ENCODE measurements at regions not wholly inside any gene's neighbourhood (a gene's known extent, or its start where the extent isn't known, plus 50 kb on each side); places are given as distances from the start of the nearest gene placed in this dataset.
A peak's percentile ranks its signal among the peaks of the same experiment; 100 is the strongest.

DNA sequence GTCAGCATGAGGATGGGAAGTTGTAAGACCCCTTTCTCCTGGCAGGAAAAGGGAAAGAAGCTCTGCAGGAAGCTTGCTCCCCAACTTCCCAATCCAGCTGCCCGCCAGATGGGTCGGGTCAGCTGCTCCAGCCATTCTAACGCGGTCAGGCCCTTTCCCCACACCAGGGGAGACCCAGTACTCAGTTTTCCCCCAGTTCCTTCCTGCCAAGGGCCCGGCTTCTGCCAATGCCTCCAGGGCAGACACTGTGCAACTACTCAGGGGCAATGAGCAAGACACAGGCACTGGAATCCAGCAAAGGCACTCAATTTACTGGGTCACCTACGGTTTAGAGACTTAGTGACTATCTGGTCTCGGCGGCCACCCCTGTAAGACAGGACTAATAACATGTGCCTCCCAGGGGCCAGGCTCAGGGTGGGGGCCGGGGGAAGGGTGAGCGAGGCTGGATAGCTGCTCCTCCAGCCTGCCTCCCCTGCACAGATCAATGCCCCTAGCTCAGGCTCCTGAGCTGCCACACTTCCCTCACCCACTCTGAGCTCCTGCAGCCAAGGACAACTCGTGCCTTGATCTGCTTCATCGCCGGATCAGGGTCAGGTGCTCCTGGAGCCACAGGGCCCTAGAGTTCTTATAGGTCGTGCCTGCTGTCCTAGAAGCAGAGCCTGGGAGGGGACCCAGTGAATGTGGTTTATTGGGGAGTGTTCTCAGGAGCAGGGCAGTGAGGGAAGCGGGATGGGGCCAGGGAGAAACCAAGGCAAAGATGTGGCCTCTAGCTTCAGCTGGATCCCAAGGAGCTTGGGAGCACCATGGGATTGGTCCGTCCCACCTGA, 171.1 kb downstream of the ZFP36L2 start:
- DNase-seq (ENCODE audit: low read depth), result no peak

DNA sequence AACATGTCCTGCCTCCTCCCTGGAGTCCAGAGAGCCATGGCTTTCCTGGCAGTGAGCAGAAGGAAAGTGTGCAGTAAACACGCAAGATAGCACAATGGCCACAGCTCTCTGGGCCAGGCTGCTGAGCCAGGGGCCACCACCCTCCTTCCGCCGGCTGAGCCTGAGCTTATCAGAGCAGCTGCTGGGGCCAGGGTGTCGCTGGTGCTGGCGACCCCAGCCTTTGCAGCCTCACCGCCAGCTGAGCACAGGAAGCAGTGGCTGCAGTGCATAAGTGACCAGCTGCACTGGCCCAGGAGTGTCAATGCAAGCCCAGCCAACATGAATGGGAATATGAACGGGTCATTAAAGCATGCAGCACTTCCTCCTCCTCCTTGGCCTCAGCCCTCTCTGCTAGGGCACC, 172.0 kb downstream of the ZFP36L2 start:
- DNase-seq (ENCODE audit: low read depth), result no peak

DNA sequence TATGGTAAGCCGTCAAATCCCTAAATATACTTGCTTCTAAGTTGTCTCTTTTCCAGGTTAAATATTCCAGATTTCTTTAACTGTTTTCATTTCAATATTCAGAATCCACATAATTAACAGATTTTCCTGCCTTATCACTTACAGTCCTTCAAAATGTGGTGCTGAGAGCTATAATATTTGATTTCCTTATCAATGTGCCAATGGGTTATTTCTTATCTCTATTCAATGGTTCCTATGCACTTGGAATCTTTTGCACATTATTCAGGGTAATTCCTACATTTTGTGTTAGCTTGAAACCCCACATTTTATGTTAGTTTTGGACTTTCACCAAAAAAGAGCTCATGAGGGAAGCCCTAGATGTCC, 173.5 kb downstream of the ZFP36L2 start:
- no peak for DNase-seq (ENCODE audit: low read depth)

DNA sequence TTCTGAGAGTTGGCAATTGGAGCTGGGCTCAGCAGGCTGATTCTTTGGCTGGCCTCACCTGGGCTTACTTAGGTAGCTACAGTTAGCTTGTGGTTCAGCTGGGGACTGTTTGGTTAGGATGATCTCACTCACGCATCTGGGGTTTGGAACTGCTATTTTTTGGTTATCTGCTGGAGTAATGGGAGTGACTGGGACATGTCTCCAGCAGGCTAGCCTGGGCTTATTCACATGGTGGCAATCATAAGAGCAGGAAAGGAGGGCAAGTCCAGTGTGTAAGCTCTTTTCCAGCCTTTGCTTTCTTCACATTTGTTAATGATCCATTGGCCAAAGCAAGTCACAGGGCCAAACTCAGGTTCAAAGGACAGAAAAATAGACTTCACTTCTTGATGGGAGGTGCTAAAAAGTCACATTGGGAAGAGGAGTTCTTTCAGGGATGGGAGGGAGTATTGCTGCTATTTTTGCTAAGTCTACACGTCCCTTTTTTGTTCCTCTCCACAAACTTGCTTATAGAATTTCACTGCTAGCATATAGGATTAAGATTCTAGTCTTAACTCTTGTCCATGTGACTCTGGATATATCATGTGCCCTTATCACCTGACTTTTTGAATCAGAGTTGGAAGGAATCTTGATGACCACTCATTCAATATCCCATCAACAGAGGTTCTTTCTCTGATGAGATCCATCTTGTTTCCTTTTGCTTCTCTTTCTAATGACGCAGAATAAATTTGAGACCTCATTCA, 174.0 kb downstream of the ZFP36L2 start:
- DNase-seq (ENCODE audit: low read depth), result no peak

DNA sequence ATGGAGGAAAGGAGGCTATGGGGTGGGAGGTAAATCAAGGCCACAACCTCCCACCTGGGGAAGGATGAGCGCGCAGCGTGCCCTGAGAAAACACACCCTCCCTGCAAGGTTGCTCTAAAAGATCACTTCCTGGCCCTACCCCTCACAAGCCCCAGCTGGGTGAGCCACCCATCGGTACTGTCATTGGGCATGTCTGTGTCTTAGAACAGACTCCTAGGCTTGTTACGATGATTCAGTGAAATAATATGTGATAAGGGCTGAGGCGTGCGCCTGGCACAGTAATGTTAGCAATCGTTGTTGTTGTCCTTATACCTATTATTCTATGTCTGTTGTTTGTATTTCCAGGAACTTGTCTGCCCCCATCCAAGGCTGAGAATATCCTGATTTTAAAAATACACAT, 175.1 kb downstream of the ZFP36L2 start:
- DNase-seq (ENCODE audit: low read depth), result peak; percentile 58

DNA sequence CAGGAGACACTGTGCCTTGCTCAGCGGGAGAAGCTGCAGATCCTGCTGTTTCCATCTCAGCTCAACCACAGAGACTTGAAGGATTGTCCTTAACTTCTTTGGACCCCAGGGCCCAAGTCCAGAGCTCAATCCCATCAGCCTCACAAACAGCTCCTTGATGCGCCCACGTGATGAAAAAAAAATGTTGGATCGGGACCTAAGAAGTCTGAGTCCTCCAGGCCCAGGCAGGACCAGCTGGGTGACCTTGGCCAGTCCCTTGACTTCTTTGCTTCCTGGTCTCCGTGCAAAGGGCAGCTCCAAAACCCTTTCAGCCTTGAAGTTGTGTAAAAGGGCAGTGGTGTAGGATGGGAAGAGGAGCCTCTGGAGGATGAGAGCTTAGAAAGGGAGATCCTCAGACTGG, 175.5 kb downstream of the ZFP36L2 start:
- no peak for DNase-seq (ENCODE audit: low read depth)

DNA sequence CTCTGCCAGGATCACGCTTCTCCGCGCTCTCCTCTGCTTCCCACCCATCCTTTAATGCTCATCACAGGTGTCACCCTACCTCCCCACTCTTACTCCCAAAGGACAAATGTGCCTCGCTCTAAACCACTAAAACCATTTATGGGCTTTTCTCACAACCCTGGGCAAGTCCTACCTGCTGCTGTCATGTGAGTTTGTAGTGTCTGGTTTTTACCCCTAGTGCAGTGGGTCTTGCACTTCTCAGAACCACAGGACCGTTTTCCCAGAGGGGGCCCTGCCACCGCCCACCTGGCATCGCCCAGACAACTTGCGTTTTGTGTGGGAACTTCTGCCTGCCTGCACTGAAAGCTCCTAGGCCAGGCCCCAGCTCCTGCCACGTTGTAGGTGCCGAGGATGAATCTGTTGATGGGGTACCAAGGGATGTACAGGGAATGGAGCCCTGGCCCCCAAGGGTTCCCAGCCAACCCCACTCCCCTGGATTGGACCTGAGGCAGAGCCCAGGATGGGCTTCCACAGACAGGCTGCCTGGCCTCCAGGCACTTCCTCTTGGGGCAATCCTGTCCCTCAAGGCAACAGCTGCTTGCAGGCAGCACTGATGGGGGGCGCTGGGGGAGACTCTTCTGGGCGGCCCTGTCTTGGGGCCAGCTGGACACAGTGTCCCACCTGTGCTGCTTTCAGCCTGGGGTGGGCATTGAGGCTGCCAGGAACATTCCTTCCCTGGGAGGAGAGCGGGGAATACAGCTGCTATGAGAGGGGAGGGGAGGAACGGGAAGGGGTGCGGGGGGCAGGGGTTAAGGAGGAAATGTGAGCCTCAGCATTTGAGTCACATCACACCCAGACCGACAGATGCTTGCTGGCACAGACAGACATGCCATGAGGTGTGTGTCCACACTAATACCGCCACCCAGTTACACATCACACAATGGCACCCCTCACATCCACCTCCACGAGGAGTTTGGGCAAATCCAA, 176.3 kb downstream of the ZFP36L2 start:
- no peak for DNase-seq (ENCODE audit: low read depth)

DNA sequence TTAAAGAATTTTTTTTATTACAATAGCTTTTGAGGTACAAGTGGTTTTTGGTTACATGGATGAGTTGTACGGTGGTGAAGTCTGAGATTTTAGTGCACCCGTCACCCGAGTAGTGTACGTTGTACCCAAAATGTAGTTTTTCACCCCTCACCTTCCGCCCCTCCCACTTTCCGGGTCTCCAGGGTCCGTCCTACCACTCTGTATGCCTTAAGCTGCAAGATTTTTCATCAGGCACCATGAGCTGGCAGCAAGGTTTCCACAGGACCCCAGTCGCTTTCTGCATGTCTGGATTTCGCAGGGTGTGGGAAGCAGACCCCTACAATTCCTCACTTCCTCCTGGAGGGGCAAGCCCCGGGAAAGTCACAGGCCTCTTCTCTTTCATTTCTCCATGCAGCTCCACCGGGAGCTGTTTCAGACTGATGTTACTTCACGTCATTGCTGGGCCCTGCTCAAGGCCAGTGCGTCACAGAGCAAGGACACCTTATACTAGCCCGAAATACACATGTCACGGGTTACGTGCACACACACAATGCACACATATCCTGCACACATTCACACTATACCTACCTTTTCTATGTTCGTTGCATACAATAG, 179.1 kb downstream of the ZFP36L2 start:
- DNase-seq (ENCODE audit: low read depth), result no peak

DNA sequence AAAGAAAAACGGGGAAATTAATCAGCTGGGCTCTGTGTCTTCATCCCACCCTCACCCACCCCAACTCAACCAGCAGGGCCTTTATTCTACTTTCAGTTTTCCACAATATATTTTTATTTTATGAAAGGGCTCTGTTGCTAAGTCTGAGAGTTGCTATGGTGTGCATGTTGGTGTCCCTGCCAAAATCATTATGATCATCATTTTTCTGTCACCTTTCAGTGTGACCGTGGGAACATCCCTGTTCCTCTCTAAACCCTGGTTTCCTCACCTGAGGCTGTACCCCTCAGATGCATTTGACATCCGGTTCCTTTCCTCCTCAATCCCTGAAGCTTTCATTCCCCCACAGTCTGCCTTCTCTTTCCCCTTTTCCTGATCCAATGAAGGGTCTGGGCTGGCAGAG, 180.5 kb downstream of the ZFP36L2 start:
- DNase-seq (ENCODE audit: low read depth), result no peak

DNA sequence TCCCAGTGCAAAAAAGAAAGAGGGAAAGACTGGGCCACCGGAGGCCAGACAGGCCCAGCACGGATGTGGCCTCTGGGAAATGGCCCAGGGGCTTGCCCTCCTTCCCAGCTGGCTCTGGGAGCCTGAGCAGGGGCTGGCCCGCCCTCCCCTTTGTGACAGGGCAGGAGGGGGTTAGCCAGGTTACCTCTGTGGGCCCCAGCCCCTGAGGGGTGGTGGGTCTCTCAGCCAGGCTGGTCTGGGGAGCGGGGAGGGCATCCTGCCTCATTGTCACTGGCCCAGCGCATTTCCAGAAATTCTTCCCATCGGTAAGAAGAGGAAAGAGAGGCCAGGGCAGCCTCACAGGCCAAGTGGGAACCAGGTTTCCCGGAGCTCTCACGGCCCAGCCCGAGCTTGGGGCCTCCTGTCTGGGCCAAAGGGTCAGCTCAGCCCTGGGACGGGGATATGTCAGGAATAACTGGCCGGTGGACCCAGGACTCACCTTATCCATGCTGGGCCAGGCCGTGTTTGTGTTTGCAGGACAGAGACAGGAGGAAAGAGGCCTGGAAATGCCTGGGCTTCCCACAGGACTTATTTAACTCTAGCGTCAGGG, 182.2 kb downstream of the ZFP36L2 start:
- no peak for DNase-seq (ENCODE audit: low read depth)

DNA sequence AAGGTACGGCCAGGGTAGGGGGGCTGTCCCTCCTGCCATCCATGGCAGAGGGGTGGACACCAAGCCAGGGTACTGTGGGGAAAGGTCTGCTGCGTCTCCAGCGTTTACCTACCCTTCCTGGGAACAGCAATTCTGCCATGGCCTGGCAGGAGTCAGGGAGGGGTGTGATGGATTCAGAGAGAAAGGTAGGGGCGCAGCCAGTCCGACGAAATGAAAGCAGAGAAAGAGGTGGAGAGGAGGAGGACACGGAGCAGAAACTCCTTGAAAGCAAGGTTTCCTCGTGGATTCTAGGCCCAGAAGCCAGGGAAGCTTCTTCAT, 182.9 kb downstream of the ZFP36L2 start:
- DNase-seq (ENCODE audit: low read depth), result no peak

DNA sequence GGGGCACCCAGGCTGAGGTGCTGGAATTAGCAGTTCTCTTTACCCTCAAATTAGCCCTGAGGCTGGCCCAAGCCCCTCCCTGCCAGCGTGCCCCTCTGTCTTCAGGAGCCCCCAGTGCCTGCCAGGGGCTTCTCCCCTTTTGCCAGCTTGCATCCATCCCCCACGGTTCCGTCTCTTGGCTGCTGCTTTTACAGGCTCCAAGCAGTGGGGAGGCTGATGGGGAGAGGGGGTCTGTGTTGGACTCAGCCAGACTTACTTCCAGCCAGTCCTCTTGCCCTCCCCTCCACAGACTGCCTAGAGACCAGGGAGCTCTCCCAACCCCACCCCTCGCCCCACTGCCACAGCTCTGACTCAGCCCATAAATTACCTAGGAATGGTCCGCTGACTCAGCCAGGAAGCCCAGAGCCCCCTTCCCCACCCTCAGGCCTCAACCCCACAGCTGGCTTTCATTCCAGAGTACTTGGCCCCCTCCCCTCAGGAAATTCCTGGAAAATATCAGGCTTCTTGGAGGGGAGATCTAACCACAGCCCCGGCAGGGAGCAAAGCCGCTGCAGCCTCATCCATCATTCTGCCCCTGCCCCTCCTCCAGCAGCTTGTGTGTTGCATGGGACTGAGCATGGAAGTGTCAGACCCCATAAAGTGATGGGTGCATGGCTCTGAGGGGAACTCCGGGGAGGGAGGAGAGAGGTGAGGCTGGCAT, 184.6 kb downstream of the ZFP36L2 start:
- peak; percentile 92 for DNase-seq (ENCODE audit: low read depth)

DNA sequence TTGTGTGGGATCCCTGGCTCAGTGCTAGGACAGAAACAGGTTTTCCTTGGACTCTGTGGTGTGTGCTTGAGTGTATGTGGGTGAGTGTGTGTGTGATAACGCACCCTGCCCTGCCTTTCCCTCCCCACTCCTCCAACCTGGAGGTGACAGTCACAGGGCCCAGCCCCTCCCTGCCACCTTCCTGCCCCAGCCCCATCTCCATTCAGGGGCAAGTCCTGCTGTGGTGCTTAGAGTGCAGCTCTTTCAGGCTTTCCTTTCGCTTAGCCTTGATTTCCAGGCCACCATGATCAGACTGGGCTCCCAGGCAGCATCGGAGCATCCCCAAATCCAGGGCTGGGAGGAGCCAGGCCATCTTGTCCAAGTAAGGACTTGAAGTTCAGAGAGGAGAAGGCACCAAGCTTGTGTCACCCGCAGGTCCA, 185.2 kb downstream of the ZFP36L2 start:
- no peak for DNase-seq (ENCODE audit: low read depth)

DNA sequence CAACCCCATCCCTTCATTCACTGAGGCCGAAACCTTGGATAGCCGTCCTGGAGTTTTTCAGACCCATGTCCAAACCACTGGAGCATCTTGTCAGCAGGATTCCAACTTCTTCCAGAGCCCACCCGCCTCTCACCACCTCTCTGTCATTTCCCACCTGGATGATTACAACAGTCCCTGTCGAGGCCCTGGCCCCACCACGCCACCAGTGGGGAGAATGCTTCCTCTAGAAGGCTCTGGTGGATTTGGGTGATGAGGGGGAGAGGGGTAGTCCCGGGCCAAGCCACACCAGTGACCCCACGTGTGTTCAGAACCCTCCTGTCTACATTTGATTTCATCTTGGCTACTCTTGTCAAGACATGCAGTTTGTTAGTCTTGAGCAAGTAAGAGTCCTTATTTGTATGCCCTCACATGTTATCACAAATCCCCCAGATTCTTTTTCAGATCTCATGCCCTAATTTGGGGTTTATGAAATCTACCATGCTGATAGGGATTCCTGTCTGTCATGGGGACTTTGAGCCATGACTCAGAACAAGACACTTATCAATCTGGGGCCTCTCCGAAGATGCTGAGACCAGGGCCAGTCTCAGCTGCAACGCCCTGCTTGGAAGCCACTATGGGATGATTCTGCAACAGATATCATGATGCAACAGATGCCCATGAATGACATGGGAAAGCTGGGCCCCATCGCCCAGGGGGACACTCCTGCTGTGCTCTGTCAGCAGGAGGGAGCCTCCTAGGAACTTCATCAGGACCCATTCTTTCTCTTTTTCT, 186.1 kb downstream of the ZFP36L2 start:
- DNase-seq (ENCODE audit: low read depth), result no peak

DNA sequence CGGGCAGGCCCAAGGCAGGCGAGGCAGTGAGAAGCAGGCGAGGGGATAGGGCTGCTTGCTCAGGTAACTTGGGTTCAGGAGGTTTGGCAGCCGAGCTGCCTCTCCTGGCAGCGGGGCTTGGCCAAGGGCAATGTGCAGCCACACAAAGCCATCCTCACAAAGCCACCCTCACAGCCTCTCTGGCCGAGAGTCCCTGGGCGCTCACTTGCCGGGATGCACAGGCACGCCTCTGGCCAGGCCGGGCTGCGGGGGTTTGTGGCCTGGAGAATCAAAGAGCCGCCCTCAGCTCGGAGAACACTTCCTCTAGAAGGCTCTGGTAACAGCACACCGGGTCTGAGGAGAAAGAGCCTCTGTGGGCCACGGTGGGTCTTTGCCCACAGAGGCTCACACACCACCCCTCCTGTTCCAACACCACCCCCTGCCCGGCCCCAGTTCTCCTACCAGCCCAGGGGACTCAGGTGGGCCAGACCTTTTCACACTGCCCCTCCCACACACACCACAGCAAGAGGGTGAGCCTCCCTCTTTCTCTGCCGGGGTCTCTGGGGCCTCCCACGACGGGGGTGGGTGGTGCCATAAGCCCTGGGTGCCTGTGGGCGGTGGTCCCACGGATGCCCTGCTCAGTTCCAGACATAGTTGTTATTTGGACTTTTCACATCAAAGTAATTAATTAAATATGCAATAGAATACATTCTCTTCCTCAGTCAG, 186.9 kb downstream of the ZFP36L2 start:
- no peak for DNase-seq (ENCODE audit: low read depth)

DNA sequence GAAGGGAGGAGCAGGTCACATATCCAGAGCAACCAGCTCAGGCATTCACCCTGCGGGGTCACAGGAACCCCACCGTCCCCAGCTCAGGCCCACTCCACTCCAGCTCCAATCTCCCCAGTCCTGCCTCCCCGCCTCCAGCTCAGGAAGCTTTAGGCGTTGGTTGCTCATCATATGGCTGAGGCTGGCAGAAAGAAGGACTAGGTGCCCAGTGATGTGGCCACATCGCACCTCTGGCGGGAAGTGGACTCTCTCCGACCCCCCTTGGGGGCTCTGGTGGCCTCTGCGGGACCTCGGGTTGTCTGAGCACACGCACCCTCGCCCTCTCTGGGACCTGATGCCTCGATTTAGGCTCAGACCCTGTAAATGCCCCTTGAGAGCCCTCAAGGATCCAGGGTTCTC, 187.7 kb downstream of the ZFP36L2 start:
- DNase-seq (ENCODE audit: low read depth), result no peak

DNA sequence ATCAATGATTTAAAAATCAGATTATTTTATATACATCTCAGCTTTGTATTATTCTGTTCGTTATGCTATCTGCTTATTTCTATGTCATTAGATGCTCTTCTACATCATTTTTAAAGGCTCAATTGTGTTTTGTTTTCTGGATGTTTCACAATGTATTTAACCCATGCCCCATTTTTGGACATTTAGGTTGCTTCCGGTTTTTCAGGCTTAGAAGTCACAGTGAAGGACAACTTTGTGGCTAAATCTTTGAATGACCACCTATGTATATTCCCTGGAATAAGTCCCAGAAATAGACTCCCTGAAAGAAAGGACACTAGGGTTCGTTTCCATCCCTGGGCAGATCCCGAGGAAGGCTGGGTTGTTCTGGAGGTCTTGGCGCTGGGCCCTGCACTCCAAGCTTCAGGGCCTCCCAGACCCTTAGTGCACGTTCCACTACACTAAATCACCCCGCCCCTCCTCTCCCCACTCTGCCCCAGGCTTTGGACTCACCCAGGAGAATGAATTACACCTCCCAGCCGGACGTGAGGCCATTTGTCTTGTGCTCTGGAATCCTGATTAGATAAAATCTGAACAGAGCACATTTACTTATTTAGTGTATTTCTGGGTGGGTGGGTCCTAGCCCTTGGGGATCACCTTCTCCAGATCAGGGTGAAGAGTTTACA, 188.2 kb downstream of the ZFP36L2 start:
- peak; percentile 68 for DNase-seq (ENCODE audit: low read depth)

DNA sequence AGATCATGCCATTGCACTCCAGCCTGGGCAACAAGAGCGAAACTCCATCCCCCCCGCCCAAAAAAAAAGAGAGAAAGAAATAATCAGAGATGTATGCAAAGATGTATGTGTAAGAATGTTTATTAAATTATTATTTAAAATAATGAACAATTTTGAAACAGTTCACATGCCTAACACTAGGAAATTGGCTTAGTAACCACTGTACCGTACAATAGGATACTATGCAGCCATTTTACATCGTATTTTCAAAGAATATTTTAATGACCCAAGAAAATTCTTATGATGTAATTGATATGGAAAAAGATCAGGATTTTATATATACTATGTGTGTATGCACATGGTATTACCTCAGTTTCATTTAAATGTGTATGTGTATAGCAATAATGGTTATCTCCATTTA, 190.5 kb downstream of the ZFP36L2 start:
- no peak for DNase-seq (ENCODE audit: low read depth)

DNA sequence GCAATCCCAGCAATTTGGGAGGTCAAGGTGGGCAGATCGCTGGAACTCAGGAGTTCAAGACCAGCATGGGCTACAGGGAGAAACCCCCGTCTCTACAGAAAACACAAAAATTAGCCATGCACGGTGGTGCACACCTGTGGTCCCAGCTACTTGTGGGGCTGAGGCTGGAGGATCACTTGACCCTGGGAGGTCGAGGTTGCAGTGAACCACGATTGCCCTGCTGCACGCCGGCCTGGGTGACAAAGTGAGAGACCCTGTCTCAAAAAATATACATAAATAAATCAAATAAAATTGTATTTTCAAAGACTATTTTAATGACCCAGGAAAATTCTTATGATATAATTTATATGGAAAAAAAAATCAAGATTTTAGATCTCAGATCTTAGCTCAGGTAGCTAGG, 191.5 kb downstream of the ZFP36L2 start:
- no peak for DNase-seq (ENCODE audit: low read depth)
